ENCODE measurements at regions not wholly inside any gene's neighbourhood (a gene's known extent, or its start where the extent isn't known, plus 50 kb on each side); places are given as distances from the start of the nearest gene placed in this dataset.

GRCh38 chr11:95616256-95616804 is 173.3 kb downstream of the FAM76B start:
- TF ChIP-seq EZH2 (IDR thresholded peaks at IDR 0.05; ENCODE audit: borderline replicate concordance, low read depth, low read length, severe bottlenecking) (no peak), CTCF (IDR thresholded peaks at IDR 0.05; ENCODE audit: borderline replicate concordance, extremely low read depth, low read length, poor library complexity, severe bottlenecking) (no peak)

All from DND-41 (cell line).